HEK293 (cell line): ENCODE measurements at regions not wholly inside any gene's neighbourhood (a gene's known extent, or its start where the extent isn't known, plus 50 kb on each side); places are given as distances from the start of the nearest gene placed in this dataset.

Experiments
- KLF16 ChIP-seq: fragments of 450-650 bp; formaldehyde crosslinking; IDR thresholded peaks from 2 replicates; pipeline ENCODE4 v1.5.1; 2017; ENCODE audit warnings: missing biosample characterization, missing genetic modification characterization
- KLF9 ChIP-seq: fragments of 450-650 bp; formaldehyde crosslinking; IDR thresholded peaks from 2 replicates; pipeline ENCODE4 v1.5.1; 2016; ENCODE audit warnings: missing biosample characterization, missing genetic modification characterization, low read depth
- ZFP37 ChIP-seq: fragments of 450-650 bp; formaldehyde crosslinking; IDR thresholded peaks from 2 replicates; pipeline ENCODE4 v1.5.1; 2016; ENCODE audit warnings: missing biosample characterization, missing genetic modification characterization
- TF ChIP-seq, protein P1 (sequence below): fragments of 450-650 bp; formaldehyde crosslinking; IDR thresholded peaks from 2 replicates; pipeline ENCODE4 v1.5.1; 2016; ENCODE audit warnings: missing biosample characterization, missing genetic modification characterization

DNA sequence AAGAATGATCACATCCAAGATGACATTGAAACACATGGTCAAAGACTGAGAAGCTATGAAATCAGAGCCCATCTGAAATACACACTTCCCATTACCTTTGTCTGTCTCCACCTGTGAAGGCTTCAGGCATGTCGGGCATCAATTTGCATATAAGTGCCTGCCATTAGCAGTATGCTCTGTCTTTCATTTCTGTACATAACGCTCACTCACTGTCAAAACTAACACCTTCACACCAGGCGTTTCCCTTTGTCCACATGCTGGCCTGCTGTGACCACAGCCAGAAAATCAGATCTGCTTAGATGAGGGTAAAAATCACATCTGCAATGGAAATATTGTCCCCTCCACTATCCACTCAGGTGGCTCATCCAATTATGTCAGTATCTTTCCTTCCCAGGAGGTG lies 524.8 kb downstream of the TOX3 start:
- TF ChIP-seq KLF9 (tag by site-specific recombination) (no peak), KLF16 (tag by site-specific recombination) (no peak), ZFP37 (tag by site-specific recombination) (no peak)
- TF ChIP-seq, protein P1, sequence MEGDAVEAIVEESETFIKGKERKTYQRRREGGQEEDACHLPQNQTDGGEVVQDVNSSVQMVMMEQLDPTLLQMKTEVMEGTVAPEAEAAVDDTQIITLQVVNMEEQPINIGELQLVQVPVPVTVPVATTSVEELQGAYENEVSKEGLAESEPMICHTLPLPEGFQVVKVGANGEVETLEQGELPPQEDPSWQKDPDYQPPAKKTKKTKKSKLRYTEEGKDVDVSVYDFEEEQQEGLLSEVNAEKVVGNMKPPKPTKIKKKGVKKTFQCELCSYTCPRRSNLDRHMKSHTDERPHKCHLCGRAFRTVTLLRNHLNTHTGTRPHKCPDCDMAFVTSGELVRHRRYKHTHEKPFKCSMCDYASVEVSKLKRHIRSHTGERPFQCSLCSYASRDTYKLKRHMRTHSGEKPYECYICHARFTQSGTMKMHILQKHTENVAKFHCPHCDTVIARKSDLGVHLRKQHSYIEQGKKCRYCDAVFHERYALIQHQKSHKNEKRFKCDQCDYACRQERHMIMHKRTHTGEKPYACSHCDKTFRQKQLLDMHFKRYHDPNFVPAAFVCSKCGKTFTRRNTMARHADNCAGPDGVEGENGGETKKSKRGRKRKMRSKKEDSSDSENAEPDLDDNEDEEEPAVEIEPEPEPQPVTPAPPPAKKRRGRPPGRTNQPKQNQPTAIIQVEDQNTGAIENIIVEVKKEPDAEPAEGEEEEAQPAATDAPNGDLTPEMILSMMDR (tag by site-specific recombination), result no peak
